IMR-90 (cell line): ENCODE measurements at regions not wholly inside any gene's neighbourhood (a gene's known extent, or its start where the extent isn't known, plus 50 kb on each side); places are given as distances from the start of the nearest gene placed in this dataset.

Experiments
- CTCF ChIP-seq: conservative IDR thresholded peaks from 2 replicates; pipeline ENCODE4 v1.5.1; 2012; ENCODE audit warnings: mild to moderate bottlenecking, low read depth, low read length, improper control_type of control experiment
- MAFK ChIP-seq: IDR thresholded peaks from 2 replicates; pipeline ENCODE4 v1.6.1; 2012; ENCODE audit warnings: low read depth, low read length, improper control_type of control experiment
- MAZ ChIP-seq: IDR thresholded peaks from 2 replicates; pipeline ENCODE4 v1.6.1; 2012; ENCODE audit warnings: low read depth, mild to moderate bottlenecking, low read length, improper control_type of control experiment, moderate library complexity, borderline replicate concordance
- POLR2A ChIP-seq: IDR thresholded peaks from 2 replicates; pipeline ENCODE4 v1.6.1; 2012; ENCODE audit warnings: mild to moderate bottlenecking, low read depth, low read length
- RCOR1 ChIP-seq: IDR thresholded peaks from 2 replicates; pipeline ENCODE4 v1.6.1; 2012; ENCODE audit warnings: mild to moderate bottlenecking, low read length, improper control_type of control experiment; ENCODE audit not compliant: insufficient replicate concordance

GRCh38 chr5:44001675-44002380, 387.4 kb downstream of the FGF10 start:
- TF ChIP-seq CTCF (no peak), POLR2A (no peak), MAFK (no peak), MAZ (no peak), RCOR1 (no peak)
